ENCODE measurements at regions not wholly inside any gene's neighbourhood (a gene's known extent, or its start where the extent isn't known, plus 50 kb on each side); places are given as distances from the start of the nearest gene placed in this dataset.

DNA sequence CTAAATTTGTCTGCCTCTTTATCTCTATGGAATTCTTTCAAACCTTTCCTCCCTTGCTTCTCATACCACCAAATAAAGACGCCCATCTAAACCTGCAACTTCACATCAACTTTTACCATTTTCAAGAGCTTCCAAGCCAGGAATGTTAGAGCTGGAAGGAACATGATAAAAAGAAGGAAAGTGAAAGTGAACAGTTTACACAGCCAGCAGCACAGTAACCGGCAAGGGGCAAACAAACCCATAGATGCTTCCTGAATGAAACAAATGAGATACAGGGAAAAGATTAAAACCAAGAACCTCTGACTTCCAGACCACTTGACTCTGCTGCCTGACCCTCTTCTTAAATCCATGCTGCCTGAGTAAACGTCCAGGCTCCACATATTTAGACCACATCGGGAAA is 231.1 kb upstream of the CA10 start:
- intact Hi-C loops (cut with DNase I), result no loop called here
- DNase-seq (ENCODE audit: low spot score), result no peak

DNA sequence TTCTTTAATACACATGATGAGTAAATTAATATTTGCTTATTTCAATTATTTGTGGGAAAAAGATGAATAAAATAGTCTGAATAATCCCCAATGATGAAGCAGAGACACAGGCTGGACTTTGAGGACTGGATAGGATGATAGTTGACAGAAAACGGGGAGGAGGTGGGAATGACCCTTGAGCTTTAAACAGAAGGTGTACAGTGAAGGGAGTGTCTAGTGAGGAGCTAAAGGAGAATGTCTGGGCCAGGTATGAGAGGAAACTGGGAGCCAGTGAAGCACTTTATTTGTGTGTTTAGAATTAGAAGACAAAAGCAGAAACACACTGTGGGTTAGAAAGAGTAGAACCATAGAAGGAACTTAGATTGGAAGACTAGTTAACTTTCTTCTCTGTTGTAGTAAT is 230.4 kb upstream of the CA10 start:
- DNase-seq (ENCODE audit: low spot score), result no peak
- intact Hi-C loops (cut with DNase I), result no loop called here

DNA sequence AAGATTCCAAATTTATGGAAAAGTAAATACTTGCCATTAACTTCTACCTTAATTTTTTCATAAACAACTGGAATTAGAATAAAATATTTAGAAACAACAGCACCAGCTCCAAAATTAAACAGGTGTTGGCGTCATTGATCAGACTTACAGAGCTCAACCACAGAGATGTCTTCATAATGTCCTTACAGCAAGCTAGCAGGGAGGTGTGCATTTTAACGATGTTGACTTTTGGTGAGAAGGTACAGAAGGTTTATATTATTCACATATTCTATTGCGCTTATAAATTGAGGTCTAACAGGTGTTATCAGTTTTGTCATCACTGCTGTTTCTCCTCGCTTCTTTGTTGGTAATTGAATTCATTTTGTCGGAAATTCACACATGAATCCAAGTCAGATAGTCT is 226.2 kb upstream of the CA10 start:
- DNase-seq (ENCODE audit: low spot score), result no peak
- intact Hi-C loops (cut with DNase I), result no loop called here

DNA sequence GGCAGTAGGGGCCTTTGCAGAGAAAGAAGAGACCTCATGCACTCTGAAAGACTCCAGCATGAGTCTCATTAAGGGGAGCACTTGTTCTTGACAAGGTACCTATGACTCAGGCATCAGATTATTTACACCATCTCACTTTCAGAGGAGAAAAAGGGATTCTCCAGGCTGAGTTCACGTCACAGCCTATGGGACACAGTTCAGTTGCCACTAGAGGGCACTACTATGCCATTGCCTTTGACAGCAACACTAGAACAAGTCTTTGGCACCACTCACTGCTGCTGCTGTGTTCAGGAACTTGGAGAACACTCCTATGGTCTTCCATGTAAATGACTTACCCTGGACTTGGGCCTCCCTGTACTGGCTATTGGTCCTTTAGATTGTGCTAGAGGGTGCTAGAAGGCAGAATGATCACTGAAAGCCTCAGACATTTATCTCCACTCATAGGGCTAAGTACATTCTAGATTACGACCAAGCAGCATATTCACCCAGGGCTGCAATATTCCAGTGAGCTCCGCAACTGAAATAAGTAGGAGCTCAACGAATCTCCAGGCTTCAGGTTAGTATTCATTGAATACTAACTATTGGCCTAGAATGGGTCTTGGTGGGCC is 225.1 kb upstream of the CA10 start:
- intact Hi-C loops (cut with DNase I), result no loop called here
- no peak for DNase-seq (ENCODE audit: low spot score)

DNA sequence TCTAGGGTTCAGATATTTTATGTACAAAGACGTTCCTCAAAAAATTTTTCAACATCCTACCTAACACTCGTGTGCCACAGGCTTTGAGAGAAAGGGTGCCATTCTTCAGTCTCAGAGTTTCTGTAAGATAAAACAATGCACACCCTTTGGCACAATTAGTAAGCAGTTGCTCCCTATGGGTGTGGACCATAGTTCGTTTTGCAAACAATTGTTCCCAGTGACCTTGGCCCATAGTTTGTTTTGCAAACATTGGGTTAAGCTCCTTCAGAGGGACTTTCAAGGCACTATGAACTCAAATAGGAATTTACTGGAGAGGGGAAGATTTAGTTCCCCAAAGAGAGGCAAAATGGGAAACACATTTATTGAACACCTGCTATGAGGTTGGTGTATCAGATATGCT is 220.3 kb upstream of the CA10 start:
- intact Hi-C loops (cut with DNase I), result no loop called here
- no peak for DNase-seq (ENCODE audit: low spot score)

DNA sequence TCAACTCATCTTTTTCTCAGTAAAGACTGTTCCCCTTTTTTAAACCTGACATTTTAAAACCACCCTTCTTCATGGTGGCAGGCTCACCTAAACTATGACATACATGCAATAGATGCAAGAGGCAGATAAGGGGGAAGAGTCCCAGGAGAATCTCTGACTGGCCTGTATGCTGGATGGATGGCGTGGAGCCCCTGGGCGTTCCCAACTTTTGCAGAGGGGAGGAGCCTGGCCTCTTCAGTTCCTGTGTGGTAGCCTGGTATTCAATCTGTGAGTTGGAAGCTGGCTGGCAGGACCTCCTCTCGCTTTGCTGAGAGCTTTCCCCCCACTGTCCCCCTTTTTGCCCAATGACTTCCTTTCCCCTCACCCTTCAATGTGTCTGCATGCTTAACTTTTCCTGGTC is 217.6 kb upstream of the CA10 start:
- no peak for DNase-seq (ENCODE audit: low spot score)
- intact Hi-C loops (cut with DNase I), result no loop called here

- intact Hi-C loops (cut with DNase I), result no loop called here
- no peak for DNase-seq (ENCODE audit: low spot score)
Measured at GRCh38 chr17:52368886-52369285, 210.4 kb upstream of the CA10 start.

DNA sequence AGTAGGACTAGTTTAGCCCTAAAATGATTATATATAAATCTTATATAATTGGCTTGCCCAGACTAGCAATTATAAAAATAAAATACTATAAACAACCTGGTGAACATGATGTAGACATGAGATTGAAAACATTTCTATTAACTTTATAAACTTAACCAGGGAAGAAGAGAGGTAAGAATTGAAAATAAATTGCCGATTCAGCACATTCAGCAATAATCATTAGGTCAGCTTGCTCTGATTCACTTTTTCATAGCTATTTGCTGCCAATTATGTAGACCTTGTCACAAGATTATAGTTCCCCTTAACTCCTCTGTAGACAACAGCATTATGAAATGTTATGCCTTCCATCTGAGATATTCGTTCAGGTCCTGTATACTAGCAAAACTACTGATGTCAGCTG is 199.3 kb upstream of the CA10 start:
- no peak for DNase-seq (ENCODE audit: low spot score)
- intact Hi-C loops (cut with DNase I), result no loop called here

DNA sequence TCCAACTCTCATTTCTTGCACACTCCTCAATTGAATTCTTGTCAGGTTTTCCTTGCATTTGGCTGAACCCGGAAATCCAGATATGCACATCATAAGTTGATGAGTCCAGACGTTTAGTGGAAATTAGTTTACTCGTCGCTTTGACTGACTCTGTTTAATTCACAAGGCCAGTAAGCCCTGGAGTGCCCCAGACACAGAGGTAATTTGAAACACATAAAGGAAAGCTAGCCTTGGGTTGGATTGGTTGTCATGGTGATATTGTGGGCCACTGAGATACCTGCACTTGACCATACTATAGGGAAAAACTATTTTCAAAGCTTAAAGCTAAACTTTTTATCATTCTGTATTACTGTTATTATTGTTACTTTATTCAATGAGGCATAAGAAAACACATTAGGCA is 178.3 kb upstream of the CA10 start:
- DNase-seq (ENCODE audit: low spot score), result no peak
- intact Hi-C loops (cut with DNase I), result no loop called here

DNA sequence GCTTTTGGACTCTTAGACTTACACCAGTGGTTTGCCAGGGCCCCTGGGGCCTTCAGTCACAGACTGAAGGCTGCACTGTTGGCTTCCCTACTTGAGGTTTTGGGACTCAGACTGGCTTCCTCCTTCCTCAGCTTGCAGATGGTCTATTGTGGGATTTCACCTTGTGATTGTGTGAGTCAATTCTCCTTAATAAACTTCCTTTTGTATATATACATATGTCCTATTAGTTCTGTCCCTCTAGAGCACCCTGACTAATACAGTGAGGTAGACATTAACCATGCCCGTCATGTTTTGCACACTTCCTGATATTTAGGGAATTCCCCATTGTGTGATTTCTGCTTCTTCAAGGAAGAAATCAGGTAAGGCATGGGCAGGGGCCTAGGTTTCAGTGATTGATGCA is 147.8 kb upstream of the CA10 start:
- DNase-seq (ENCODE audit: low spot score), result no peak
- intact Hi-C loops (cut with DNase I), result no loop called here

DNA sequence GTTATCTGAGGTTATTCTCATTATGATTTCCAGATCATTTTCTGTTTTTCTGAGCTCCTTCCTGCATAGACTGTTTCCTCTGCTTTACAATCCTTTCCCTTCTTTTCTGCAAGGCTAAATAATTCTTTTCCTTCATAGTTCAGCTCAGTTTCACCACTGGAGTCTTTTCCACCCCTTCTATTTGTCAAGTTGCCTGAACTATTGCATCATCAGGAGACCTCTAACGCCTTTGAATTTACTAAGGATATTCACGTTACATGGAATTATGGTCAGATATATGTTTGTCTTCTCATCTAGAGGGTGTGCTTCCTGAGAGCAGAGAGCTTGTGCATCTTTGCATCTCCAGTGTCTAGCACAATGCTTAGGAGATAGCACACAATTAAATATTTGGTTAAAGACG is 140.4 kb upstream of the CA10 start:
- intact Hi-C loops (cut with DNase I), result no loop called here
- no peak for DNase-seq (ENCODE audit: low spot score)

- intact Hi-C loops (cut with DNase I), result no loop called here
- no peak for DNase-seq (ENCODE audit: low spot score)
Measured at GRCh38 chr17:52297230-52298010, 138.9 kb upstream of the CA10 start.

- intact Hi-C loops (cut with DNase I), result no loop called here
- DNase-seq (ENCODE audit: low spot score), result no peak
Measured at GRCh38 chr17:52294301-52294700, 135.8 kb upstream of the CA10 start.

- intact Hi-C loops (cut with DNase I), result no loop called here
- DNase-seq (ENCODE audit: low spot score), result no peak
Measured at GRCh38 chr17:52287611-52288010, 129.1 kb upstream of the CA10 start.

DNA sequence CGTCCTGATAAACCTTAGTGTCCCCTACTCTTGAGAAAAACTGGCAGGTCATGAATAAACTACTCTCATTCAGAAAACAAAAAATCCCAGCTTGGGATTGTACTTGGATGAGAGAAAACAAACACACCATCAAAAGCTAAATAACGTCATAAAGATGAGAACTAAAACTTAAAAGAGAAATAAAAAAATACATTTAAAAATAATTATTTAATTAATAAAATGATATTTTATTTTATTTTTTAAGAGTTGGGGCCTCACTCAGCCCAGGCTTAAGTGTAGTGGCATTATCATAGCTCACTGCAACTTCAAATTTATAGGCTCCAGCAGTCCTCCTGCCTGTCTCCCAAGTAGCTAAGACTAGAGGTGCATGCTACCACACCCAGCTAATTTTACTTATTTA is 125.4 kb upstream of the CA10 start:
- DNase-seq (ENCODE audit: low spot score), result no peak
- intact Hi-C loops (cut with DNase I), result no loop called here

DNA sequence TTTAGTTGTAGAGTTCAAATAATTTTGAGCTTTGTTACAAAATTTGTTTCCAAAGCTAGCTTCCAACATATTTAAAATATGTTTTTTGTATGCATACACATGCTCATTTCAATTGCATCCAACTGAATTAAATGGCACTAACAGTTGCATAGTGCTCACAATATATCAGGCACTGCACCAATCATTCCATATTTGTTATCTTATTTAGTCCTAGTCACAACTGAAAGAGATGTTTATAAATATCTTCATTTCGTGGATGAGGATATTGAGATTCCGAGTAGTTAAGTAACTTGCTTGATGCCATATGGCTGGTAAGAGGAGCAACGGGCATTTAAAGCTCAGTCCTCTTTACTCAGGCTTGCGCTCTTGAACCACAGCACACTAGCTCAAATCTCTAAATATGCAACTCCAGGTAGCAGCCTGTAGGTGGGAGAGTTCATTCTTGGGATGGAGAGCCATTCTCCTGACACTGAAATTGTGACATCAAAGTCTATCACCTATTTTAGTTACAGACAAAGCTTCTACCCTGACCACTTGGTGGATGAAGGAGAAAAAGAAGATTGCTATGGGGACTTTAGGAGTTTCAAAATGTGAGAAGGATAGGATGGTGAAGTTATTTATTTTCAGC is 118.0 kb upstream of the CA10 start:
- intact Hi-C loops (cut with DNase I), result no loop called here
- DNase-seq (ENCODE audit: low spot score), result no peak

DNA sequence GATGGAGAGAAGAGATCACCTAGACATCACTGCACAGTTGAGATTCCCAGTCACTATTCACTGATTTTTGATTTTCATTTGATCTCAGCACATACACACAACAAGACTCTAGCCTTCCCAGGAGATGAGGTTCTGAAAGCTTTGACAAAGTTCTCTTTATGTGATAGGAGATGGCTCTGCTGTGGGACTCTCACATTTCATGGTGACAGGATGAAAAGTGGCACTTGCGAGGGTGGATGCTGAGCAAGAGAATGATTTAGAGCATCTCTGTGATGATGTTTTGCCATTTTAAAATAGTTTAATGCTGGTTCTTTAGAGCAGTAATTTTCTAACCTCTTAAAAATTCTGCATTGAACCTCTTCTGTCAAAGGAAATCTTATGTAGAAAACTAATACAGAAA is 113.3 kb upstream of the CA10 start:
- intact Hi-C loops (cut with DNase I), result no loop called here
- DNase-seq (ENCODE audit: low spot score), result no peak

DNA sequence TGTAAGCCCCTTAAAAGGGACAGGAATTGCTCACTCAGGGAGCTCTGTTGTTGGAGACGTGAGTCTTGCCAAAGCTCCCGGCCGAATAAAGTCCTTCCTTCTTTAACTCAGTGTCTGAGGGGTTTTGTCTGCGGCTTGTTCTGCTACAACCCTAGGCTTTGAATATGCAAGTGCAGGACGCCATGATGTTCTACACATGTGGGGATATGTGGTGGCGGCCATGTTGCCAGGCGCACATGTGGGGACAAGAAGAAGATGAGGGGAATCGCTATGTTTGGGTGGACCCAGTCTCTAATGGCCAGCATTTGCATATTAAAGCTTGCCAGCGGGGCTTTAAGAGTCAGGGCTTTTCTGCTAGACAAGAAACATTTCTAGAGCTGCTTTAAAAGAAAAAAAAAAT is 96.8 kb upstream of the CA10 start:
- intact Hi-C loops (cut with DNase I), result no loop called here
- no peak for DNase-seq (ENCODE audit: low spot score)

DNA sequence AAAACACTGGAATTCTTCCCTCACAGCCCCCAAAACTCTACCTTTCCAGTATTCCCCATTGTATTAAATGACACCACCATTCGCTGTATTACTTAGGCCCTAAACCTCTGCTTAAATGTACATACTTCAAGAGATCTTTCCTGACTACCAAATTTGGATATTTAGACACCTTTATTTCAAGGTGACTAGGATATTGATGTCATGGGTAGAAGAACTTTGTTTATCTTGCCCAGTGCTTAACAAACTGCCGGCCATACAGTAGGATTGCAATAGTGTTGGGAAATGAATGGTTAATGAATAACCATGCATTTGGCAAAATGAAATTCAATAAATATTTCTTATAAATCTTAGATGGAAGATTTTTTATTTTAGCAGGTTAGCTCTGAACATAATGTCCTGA is 86.2 kb upstream of the CA10 start:
- DNase-seq (ENCODE audit: low spot score), result no peak
- intact Hi-C loops (cut with DNase I), result no loop called here

DNA sequence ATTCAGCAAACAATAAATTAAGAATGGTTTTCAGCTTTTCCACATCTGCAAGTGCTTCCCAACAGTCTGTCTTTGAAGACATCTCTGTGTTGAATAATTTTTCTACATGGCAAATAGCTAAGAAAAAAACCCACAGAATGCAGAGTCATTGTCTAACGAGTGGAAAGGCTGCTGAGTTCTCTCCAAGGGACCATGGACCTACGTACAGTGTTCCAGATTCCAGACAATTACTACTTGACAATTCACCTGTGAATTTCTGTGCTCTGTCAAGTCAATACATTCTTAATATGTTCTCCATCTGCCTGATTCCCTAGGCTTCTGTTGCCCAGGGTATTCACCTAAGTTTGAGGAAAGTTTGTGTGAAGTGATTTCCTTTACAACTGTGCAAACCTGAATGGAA is 83.8 kb upstream of the CA10 start:
- intact Hi-C loops (cut with DNase I), result no loop called here

GRCh38 chr17:52237151-52237550 is 78.6 kb upstream of the CA10 start:
- DNase-seq (ENCODE audit: low spot score), result no peak
- intact Hi-C loops (cut with DNase I), result no loop called here

More for the DNA sequence above, 83.8 kb upstream of the CA10 start:
- no peak for DNase-seq (ENCODE audit: low spot score)
